HepG2 (cell line): ENCODE measurements at regions not wholly inside any gene's neighbourhood (a gene's known extent, or its start where the extent isn't known, plus 50 kb on each side); places are given as distances from the start of the nearest gene placed in this dataset.
A peak's percentile ranks its signal among the peaks of the same experiment; 100 is the strongest.

ENCODE experiments used
- ASH2L ChIP-seq: fragments of 300-600, 200-600 bp; sonication (generic); IDR thresholded peaks from 2 replicates; pipeline ENCODE4 v1.7.0; 2017; ENCODE audit warnings: low read depth, mild to moderate bottlenecking, moderate library complexity, mixed read lengths, low read length; ENCODE audit not compliant: insufficient read length
- ATF1 ChIP-seq: IDR thresholded peaks from 2 replicates; pipeline ENCODE4 v1.6.1; 2016; ENCODE audit warnings: mild to moderate bottlenecking, control low read depth
- DR1 ChIP-seq: sonication (generic); formaldehyde crosslinking; IDR thresholded peaks from 2 replicates; pipeline ENCODE4 v1.8.0; 2021; ENCODE audit warnings: mild to moderate bottlenecking, missing genetic modification reagents, inconsistent platforms
- ELF4 ChIP-seq: sonication (generic); formaldehyde crosslinking; IDR thresholded peaks from 2 replicates; pipeline ENCODE4 v1.5.0; 2020; ENCODE audit warnings: missing genetic modification reagents, mild to moderate bottlenecking, moderate library complexity, borderline replicate concordance
- GPN1 ChIP-seq: sonication (generic); formaldehyde crosslinking; IDR thresholded peaks from 2 replicates; pipeline ENCODE4 v1.5.1; 2020; ENCODE audit warnings: missing genetic modification reagents, borderline replicate concordance
- HMGXB4 ChIP-seq, 2 experiments: sonication (generic) in 1 of 2; formaldehyde crosslinking in 1 of 2; IDR thresholded peaks; 2 replicates each; pipeline versions ENCODE4 v1.4.0 to v1.6.1; 2018 to 2020; ENCODE audit warnings: missing genetic modification reagents in 2 of 2, borderline replicate concordance in 1 of 2, low read depth in 1 of 2, mild to moderate bottlenecking in 1 of 2, missing biosample characterization in 1 of 2
- MTA3 ChIP-seq: sonication (generic); formaldehyde crosslinking; IDR thresholded peaks from 2 replicates; pipeline ENCODE4 v1.4.0; 2020; ENCODE audit warnings: missing genetic modification reagents
- RNF219 ChIP-seq: sonication (generic); formaldehyde crosslinking; IDR thresholded peaks from 2 replicates; pipeline ENCODE4 v1.5.0; 2020; ENCODE audit warnings: mild to moderate bottlenecking, missing genetic modification reagents
- SRSF9 ChIP-seq: fragments of 200-400 bp; formaldehyde crosslinking; IDR thresholded peaks from 2 replicates; pipeline ENCODE4 v1.6.1; 2018; ENCODE audit warnings: borderline replicate concordance, mild to moderate bottlenecking, low read depth, low read length; ENCODE audit not compliant: insufficient read depth, poor library complexity, severe bottlenecking
- TEF ChIP-seq: sonication (generic); formaldehyde crosslinking; IDR thresholded peaks from 2 replicates; pipeline ENCODE4 v1.5.0; 2020; ENCODE audit warnings: missing genetic modification reagents
- THAP7 ChIP-seq: sonication (generic); formaldehyde crosslinking; IDR thresholded peaks from 2 replicates; pipeline ENCODE4 v1.8.1; 2023; ENCODE audit warnings: mild to moderate bottlenecking, missing genetic modification reagents
- ZFY ChIP-seq: sonication (generic); formaldehyde crosslinking; IDR thresholded peaks from 2 replicates; pipeline ENCODE4 v1.4.0; 2020; ENCODE audit warnings: missing genetic modification reagents
- ZMYM4 ChIP-seq: sonication (generic); formaldehyde crosslinking; IDR thresholded peaks from 2 replicates; pipeline ENCODE4 v1.8.1; 2023; ENCODE audit warnings: mild to moderate bottlenecking, missing genetic modification reagents
- ZNF260 ChIP-seq: sonication (generic); formaldehyde crosslinking; IDR thresholded peaks from 2 replicates; pipeline ENCODE4 v1.4.0; 2020; ENCODE audit warnings: missing genetic modification reagents, low read depth, mild to moderate bottlenecking, borderline replicate concordance
- ZNF30 ChIP-seq: sonication (generic); formaldehyde crosslinking; IDR thresholded peaks from 2 replicates; pipeline ENCODE4 v1.5.0; 2020; ENCODE audit warnings: mild to moderate bottlenecking, missing genetic modification reagents
- ZNF432 ChIP-seq: sonication (generic); formaldehyde crosslinking; IDR thresholded peaks from 2 replicates; pipeline ENCODE4 v1.5.0; 2020; ENCODE audit warnings: missing genetic modification reagents, mild to moderate bottlenecking, borderline replicate concordance
- ZNF446 ChIP-seq: sonication (generic); formaldehyde crosslinking; IDR thresholded peaks from 2 replicates; pipeline ENCODE4 v1.5.0; 2020; ENCODE audit warnings: mild to moderate bottlenecking, missing genetic modification reagents
- ZNF503 ChIP-seq: sonication (generic); formaldehyde crosslinking; IDR thresholded peaks from 2 replicates; pipeline ENCODE4 v1.4.0; 2020; ENCODE audit warnings: missing genetic modification reagents
- ZNF550 ChIP-seq: sonication (generic); formaldehyde crosslinking; IDR thresholded peaks from 2 replicates; pipeline ENCODE4 v1.4.0; 2020; ENCODE audit warnings: mild to moderate bottlenecking, missing genetic modification reagents, borderline replicate concordance
- ZNF740 ChIP-seq: sonication (generic); formaldehyde crosslinking; IDR thresholded peaks from 2 replicates; pipeline ENCODE4 v1.4.0; 2020; ENCODE audit warnings: missing genetic modification reagents
- ZNF775 ChIP-seq: sonication (generic); formaldehyde crosslinking; IDR thresholded peaks from 2 replicates; pipeline ENCODE4 v1.4.0; 2020; ENCODE audit warnings: missing genetic modification reagents, mild to moderate bottlenecking, moderate library complexity, borderline replicate concordance

GRCh38 chr20:50267041-50267865 lies 76.6 kb downstream of the CEBPB start (continued):
- peak; percentile 32; the same call in 1 of the 2 replicates for TF ChIP-seq ZMYM4 (CRISPR knock-in tag)
- no peak for TF ChIP-seq ELF4 (CRISPR knock-in tag)
- no peak for TF ChIP-seq ATF1 (CRISPR knock-in tag)
- TF ChIP-seq DR1 (CRISPR knock-in tag): no peak
- TF ChIP-seq ZNF550: 0 out of 2 replicates have a peak, but pooled peaks have one; percentile 55
- TF ChIP-seq MTA3: no peak
- peak; percentile 31 to 32; a peak in 1 of 4 replicates for TF ChIP-seq HMGXB4 (CRISPR knock-in tag; IDR thresholded peaks at IDR 0.05; ENCODE audit: borderline replicate concordance in 1 of 2, low read depth in 1 of 2)
- no peak for TF ChIP-seq GPN1
- no peak; the same call in 1 of the 2 replicates for TF ChIP-seq ZNF775 (CRISPR knock-in tag)
- no peak for TF ChIP-seq RNF219 (CRISPR knock-in tag)
- TF ChIP-seq ZNF260: no peak
- peak; percentile 77; the same call in 1 of the 2 replicates for TF ChIP-seq THAP7 (CRISPR knock-in tag)
- no peak for TF ChIP-seq ZNF740 (CRISPR knock-in tag)
- TF ChIP-seq TEF (CRISPR knock-in tag): no peak
- TF ChIP-seq ZNF30 (CRISPR knock-in tag): no peak
- no peak for TF ChIP-seq SRSF9
- TF ChIP-seq ZFY (CRISPR knock-in tag): no peak
- no peak for TF ChIP-seq ZNF503
- no peak for TF ChIP-seq ASH2L
- TF ChIP-seq ZNF446 (CRISPR knock-in tag): no peak
- TF ChIP-seq ZNF432 (CRISPR knock-in tag): no peak
